Chondrocyte (in vitro differentiated cells): ENCODE measurements at regions not wholly inside any gene's neighbourhood (a gene's known extent, or its start where the extent isn't known, plus 50 kb on each side); places are given as distances from the start of the nearest gene placed in this dataset.
"Not testable (repeated sequence)": the region's sequence is repeated elsewhere in the genome, so short reads cannot be mapped to it uniquely, and the experiment has no call there.

Source experiments
- DNase-seq: peaks from one replicate; pipeline ENCODE4 v3.0.0; 2021; ENCODE audit warnings: mixed read lengths, low spot score
- H3K27ac Mint-ChIP-seq: one replicate; pipeline ENCODE4 v1.8.0; 2021; ENCODE audit warnings: mild to moderate bottlenecking, moderate library complexity, mixed read lengths; ENCODE audit not compliant: unreplicated experiment
- H3K27me3 Mint-ChIP-seq: 2 replicates; pipeline ENCODE4 v1.8.0; 2021; ENCODE audit warnings: low read depth, mixed read lengths
- H3K36me3 Mint-ChIP-seq: 2 replicates; pipeline ENCODE4 v1.8.0; 2021; ENCODE audit warnings: low read depth, mixed read lengths
- H3K4me1 Mint-ChIP-seq: 2 replicates; pipeline ENCODE4 v1.8.0; 2021; ENCODE audit warnings: low read depth, mild to moderate bottlenecking, mixed read lengths
- H3K4me3 Mint-ChIP-seq: one replicate; pipeline ENCODE4 v1.8.0; 2021; ENCODE audit warnings: mild to moderate bottlenecking, moderate library complexity, mixed read lengths; ENCODE audit not compliant: unreplicated experiment
- H3K9me3 Mint-ChIP-seq: 2 replicates; pipeline ENCODE4 v1.8.0; 2021; ENCODE audit warnings: low read depth, mixed read lengths
- TF ChIP-seq, protein P1 (sequence below): fragments of 200-600 bp; sonication (generic); IDR thresholded peaks from 2 replicates; pipeline ENCODE4 v1.5.0; 2021; ENCODE audit warnings: antibody characterized with exemption, mild to moderate bottlenecking, moderate library complexity

DNA sequence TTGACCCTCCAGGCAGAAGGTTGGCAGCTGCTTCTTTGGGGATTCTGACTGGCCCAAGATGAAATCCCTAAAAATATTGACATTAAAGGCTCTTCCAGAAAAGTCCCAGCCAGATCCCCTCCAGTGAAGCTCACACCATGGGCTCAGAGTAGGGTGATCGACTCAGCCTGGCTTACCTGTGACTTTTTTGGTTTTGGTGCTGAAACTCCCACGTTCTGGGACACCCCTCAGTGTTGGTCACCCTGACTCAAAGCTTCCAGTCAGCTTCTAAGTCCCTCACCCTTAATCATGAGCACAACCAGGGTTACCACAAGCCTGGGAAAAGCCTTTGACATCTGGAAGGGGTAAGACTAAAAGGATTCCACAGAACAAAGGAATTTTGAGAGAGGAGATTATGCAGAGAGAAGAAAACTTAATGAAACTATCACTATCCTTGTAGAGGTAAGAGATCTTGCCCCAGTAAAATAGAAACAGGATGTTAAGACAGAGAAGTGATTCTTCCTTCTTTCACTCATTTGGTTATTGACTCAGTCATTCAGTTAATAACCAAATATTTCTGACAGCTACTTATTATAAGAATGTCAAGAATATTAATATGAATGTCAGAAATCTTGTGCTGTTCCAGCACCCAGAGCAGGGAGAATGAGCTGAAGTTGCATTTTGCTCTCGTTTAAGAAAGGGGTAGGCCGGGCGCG, 66.8 kb upstream of the SEC11C start:
- Mint-ChIP-seq H3K4me1 (peaks cover 7% of the 10 kb centered on the region), H3K27me3 (peaks cover 2% of the 10 kb centered on the region), H3K4me3 (no peak overlapping the region), H3K36me3 (peaks cover 1% of the 10 kb centered on the region), H3K27ac (no peak overlapping the region), H3K9me3 (no peaks in the 10 kb centered on the region)
- TF ChIP-seq, protein P1, sequence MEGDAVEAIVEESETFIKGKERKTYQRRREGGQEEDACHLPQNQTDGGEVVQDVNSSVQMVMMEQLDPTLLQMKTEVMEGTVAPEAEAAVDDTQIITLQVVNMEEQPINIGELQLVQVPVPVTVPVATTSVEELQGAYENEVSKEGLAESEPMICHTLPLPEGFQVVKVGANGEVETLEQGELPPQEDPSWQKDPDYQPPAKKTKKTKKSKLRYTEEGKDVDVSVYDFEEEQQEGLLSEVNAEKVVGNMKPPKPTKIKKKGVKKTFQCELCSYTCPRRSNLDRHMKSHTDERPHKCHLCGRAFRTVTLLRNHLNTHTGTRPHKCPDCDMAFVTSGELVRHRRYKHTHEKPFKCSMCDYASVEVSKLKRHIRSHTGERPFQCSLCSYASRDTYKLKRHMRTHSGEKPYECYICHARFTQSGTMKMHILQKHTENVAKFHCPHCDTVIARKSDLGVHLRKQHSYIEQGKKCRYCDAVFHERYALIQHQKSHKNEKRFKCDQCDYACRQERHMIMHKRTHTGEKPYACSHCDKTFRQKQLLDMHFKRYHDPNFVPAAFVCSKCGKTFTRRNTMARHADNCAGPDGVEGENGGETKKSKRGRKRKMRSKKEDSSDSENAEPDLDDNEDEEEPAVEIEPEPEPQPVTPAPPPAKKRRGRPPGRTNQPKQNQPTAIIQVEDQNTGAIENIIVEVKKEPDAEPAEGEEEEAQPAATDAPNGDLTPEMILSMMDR: no peak
- DNase-seq: no peak

DNA sequence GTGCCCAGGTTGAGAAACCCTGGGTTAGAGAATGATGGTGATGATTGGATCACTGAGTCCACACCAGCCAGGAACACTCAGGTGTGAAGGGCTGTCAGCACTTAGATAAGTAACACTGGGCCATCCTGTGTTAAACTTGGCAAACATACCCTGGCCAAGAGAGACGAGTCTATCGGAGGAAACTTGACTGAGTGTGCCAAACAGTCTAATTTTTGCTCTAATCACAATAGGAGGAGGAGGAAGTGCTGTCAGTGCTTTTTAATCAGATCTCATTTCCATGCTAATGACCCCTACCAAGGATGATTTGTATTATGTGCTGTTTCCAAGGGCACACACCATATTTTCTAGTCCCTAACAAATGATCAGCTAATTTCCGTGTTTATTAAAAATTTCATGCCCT, 63.8 kb upstream of the SEC11C start:
- no peak for DNase-seq
- Mint-ChIP-seq H3K4me1 (no peaks in the 10 kb centered on the region), H3K27ac (no peak overlapping the region)

DNA sequence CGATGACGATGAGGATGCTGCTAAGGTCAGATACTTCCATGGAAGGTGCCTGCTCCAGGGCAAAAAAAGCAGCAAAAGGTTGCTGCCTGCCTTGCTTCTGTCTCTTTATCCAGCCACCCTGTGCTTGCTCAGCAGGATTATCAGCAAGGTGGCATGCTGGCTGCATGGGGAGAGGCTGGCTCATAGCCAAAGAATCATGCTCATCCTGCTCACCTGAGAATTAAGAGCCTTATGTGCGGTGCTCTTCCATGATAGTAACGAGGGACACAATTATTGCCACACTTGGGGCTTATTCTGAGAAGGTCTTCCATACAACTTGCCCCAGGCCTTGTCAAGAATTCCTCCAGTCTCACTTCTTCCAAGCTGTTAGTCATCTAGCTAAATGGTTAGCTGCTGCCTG, 60.4 kb upstream of the SEC11C start:
- no peak overlapping the region for H3K27ac Mint-ChIP-seq
- no peak for DNase-seq
- no peaks in the 10 kb centered on the region for H3K9me3 Mint-ChIP-seq
- peaks cover 19% of the 10 kb centered on the region for H3K27me3 Mint-ChIP-seq
- H3K4me1 Mint-ChIP-seq: peaks cover 7% of the 10 kb centered on the region
- peaks cover 1% of the 10 kb centered on the region for H3K36me3 Mint-ChIP-seq
- H3K4me3 Mint-ChIP-seq: no peak overlapping the region
- TF ChIP-seq, protein P1: no peak

More for the DNA sequence above, 63.8 kb upstream of the SEC11C start:
- H3K9me3 Mint-ChIP-seq: no peaks in the 10 kb centered on the region
- TF ChIP-seq, protein P1: no peak
- peaks cover 1% of the 10 kb centered on the region for H3K36me3 Mint-ChIP-seq
- H3K27me3 Mint-ChIP-seq: peaks cover 11% of the 10 kb centered on the region
- H3K4me3 Mint-ChIP-seq: no peak overlapping the region

DNA sequence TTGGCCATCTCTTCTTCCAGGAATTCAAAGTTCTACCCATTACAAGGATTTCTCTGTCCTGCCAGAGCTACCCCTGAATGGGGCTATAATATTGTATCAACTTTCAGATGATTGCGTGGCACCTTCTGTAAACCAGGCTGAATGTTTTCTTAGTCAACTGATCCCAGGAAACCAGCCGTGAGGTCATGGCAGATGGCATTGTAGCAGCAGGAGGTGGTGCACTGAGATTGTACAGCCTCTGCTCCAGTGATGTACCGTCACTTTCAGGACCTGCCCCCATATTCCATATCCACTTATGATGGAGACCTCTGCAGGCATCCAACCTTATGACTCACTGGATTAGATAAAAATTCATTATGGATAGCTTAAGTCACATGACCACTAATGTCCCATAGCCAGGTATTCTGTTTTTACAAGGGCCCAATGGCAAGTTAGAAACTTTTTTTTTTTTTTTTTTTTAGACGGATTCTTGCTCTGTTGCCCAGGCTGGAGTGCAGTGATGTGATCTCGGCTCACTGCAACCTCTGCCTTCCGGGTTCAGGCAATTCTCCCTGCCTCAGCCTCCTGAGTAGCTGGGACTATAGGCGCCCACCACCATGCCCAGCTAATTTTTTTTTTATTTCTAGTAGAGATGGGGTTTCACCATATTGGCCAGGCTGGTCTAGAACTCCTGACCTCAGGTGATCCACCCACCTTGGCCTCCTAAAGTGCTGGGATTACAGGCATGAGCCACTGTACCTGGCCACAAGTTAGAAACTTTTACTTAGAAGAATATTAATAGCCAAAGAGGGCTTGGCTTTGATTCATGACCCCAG, 59.8 kb upstream of the SEC11C start:
- not testable (repeated sequence) for H3K27ac Mint-ChIP-seq, H3K36me3 Mint-ChIP-seq, DNase-seq, H3K4me1 Mint-ChIP-seq, H3K9me3 Mint-ChIP-seq, H3K4me3 Mint-ChIP-seq
- peaks cover 19% of the 10 kb centered on the region for H3K27me3 Mint-ChIP-seq

DNA sequence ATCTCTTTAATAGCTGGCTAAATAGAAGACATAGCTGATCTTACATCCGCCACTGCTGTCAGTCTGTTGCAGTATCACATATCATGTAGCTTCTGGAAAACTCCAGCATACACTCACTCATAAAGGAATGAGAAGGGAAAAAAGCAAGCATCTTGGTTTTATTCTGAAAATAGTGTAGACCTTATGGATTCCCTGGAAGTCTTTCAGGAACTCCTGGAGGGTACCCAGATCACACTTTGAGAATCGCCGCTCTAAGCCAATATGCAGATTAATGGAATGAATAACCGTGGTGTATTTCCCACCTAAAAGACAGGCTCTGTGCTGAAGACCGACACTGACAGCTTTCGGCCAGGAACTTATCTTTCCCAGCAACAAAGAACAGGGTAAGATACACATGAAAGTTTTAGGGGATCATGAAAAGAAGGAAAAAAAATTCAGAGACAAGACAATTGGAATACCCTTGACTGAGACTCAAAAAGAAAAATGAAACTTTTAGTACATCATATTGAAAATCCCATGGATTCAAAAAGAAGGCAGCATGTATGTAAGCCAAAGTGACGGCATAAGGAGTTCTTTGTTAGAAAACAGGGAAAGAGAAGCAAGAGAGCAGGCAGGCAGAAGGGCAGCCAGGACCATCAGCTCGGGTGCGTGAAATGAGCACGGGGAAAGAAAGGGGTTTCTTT, 56.4 kb upstream of the SEC11C start:
- TF ChIP-seq, protein P1: no peak
- Mint-ChIP-seq H3K27ac (no peak overlapping the region), H3K4me3 (no peak overlapping the region), H3K27me3 (peaks cover 17% of the 10 kb centered on the region), H3K9me3 (no peaks in the 10 kb centered on the region), H3K4me1 (peaks cover 8% of the 10 kb centered on the region), H3K36me3 (no peaks in the 10 kb centered on the region)
- no peak for DNase-seq
